ENCODE measurements at regions not wholly inside any gene's neighbourhood (a gene's known extent, or its start where the extent isn't known, plus 50 kb on each side); places are given as distances from the start of the nearest gene placed in this dataset.

DNA sequence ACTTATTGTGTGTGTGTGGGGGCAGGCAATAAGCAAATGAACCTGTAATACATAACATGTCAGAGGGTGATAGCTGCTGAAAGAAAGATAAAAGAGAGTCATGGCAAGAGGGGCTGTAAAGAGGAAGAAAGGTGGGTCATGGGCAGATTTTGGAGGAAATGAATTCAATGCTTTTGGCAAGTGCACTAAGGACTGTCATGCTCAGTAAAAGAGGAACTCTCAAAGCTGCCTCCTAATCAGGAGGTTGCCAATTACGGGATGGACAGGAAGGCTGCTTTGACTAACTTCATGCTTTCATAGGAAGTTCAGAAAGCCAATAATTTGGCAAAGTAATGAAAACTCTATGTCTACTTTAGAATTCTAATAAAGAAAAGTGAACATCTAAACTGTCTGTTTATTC lies 401.2 kb downstream of the SH2D4B start:
- H3K27me3 ChIP-seq (ENCODE audit: low read depth), result no peaks in the 10 kb centered on the region
- no peaks in the 10 kb centered on the region for H3K36me3 ChIP-seq
- DNase-seq (no peak), ATAC-seq (no peak)
- TF ChIP-seq, protein P1, sequence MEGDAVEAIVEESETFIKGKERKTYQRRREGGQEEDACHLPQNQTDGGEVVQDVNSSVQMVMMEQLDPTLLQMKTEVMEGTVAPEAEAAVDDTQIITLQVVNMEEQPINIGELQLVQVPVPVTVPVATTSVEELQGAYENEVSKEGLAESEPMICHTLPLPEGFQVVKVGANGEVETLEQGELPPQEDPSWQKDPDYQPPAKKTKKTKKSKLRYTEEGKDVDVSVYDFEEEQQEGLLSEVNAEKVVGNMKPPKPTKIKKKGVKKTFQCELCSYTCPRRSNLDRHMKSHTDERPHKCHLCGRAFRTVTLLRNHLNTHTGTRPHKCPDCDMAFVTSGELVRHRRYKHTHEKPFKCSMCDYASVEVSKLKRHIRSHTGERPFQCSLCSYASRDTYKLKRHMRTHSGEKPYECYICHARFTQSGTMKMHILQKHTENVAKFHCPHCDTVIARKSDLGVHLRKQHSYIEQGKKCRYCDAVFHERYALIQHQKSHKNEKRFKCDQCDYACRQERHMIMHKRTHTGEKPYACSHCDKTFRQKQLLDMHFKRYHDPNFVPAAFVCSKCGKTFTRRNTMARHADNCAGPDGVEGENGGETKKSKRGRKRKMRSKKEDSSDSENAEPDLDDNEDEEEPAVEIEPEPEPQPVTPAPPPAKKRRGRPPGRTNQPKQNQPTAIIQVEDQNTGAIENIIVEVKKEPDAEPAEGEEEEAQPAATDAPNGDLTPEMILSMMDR (IDR thresholded peaks at IDR 0.05), result no peak
- H3K4me3 ChIP-seq, result no peak overlapping the region
- H3K9me3 ChIP-seq, result no peaks in the 10 kb centered on the region
- H3K27ac ChIP-seq, result no peak overlapping the region
- intact Hi-C loops (cut with DNase I), result no loop called here
- H3K4me1 ChIP-seq, result no peaks in the 10 kb centered on the region

DNA sequence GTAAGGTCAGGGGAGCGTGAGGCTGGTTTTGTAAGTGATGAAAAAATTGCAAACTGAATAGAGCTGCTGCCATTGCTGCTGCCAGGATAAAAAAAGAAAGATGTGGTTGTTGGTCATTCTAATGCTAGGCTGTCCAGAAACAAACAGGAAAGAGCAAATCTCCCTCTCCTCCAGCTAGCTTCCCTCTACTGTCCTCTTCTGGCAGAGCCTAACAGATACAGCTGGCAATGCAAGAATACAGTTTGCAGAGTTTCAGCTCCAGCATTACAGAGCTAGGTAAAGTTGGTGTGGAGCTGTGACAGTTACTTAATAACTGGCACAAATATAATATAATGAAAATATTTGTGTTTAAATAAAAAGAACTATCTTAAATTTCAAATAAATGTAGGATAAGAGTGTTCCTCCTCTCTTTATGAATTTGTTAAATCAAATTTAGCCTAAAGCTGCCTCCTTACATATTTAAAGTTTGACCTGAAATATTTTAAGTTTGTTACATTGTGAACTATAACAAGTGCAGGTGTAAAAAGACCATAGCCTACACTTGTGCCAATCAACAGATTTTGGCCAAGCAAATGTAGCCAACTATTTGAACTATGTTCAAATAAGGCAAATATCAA lies 407.7 kb downstream of the SH2D4B start:
- no peaks in the 10 kb centered on the region for H3K9me3 ChIP-seq
- H3K4me1 ChIP-seq, result no peaks in the 10 kb centered on the region
- DNase-seq (no peak), ATAC-seq (no peak)
- intact Hi-C loops (cut with DNase I), result no loop called here
- TF ChIP-seq, protein P1 (IDR thresholded peaks at IDR 0.05), result peak; percentile 47
- no peak overlapping the region for H3K4me3 ChIP-seq
- H3K27ac ChIP-seq, result no peak overlapping the region
- H3K27me3 ChIP-seq (ENCODE audit: low read depth), result no peaks in the 10 kb centered on the region
- no peaks in the 10 kb centered on the region for H3K36me3 ChIP-seq

DNA sequence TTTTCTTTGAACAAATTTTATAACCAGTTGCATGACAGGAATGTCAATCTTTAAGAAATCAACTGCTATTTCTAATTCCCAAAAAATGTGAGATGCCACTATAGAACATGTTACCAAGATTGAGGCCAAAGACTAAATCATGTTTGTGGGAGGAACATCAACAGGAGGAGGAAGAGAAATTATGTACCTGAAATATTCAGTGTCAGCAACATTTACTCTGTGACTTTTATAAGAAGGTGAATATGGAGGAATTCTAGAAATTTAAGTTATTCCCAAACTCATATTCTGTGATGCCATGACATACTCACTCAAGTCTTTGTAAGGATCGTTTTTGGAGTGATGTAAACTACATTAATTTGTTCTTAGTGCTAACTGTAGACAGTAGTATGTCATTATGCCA lies 408.4 kb downstream of the SH2D4B start:
- ATAC-seq, result no peak
- H3K4me3 ChIP-seq, result no peak overlapping the region
- H3K27me3 ChIP-seq (ENCODE audit: low read depth), result no peaks in the 10 kb centered on the region
- intact Hi-C loops (cut with DNase I), result no loop called here
- H3K36me3 ChIP-seq, result no peaks in the 10 kb centered on the region
- H3K27ac ChIP-seq, result no peak overlapping the region
- H3K9me3 ChIP-seq, result no peaks in the 10 kb centered on the region
- TF ChIP-seq, protein P1 (IDR thresholded peaks at IDR 0.05), result no peak
- H3K4me1 ChIP-seq, result no peaks in the 10 kb centered on the region
- no peak for DNase-seq

DNA sequence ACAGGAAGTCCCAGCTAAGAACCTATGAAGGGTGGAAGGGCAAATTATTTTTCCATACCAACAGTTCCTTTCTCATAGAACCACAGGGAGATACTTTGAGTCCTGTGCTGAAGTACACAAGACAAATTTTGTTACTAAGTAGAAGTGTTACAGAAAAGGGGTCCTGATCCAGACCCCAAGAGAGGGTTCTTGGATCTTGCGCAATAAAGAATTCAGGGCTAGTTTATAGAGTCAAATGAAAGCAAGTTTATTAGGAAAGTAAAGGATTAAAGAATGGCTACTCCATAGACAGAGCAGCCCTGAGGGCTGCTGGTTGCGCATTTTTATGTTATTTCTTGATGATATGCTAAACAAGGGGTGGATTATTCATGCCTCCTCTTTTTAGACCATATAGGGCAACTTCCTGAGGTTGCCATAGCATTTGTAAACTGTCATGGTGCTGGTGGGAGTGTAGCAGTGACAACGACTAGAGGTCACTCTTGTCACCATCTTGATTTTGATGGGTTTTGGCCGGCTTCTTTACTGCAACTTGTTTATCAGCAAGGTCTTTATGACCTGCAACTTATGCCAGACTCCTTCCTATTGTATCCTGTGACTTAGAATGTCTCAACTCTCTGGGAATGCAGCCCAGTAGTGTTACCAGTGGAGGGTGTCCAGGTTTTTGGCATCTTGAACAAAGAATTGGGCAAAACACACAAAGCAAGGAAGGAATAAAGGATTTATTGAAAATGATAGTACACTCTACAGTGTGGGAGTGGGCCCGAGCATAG lies 409.4 kb downstream of the SH2D4B start:
- no peaks in the 10 kb centered on the region for H3K9me3 ChIP-seq
- TF ChIP-seq, protein P1 (IDR thresholded peaks at IDR 0.05), result no peak
- ATAC-seq (no peak), DNase-seq (no peak)
- H3K4me1 ChIP-seq, result no peaks in the 10 kb centered on the region
- no peak overlapping the region for H3K4me3 ChIP-seq
- no peaks in the 10 kb centered on the region for H3K36me3 ChIP-seq
- H3K27me3 ChIP-seq (ENCODE audit: low read depth), result no peaks in the 10 kb centered on the region
- intact Hi-C loops (cut with DNase I), result no loop called here
- H3K27ac ChIP-seq, result no peak overlapping the region

DNA sequence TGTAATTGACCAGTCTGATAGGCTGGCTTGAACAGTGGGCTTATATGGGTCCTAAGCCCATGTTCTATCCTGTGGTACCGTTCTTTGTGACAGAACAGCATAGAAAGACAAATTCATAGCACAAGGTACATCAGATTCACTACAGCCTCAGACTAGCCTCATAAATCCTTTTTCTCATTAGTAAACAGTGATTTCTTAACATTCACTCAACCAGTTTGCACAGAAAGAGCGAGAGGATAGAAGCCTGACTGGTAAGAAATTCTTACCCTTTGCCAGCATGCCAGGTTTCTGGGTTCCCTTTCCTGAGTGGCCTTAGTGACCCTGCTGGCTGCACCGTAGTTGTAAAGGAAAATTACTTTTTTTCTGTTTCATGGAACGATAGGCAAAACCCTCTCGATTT lies 412.1 kb downstream of the SH2D4B start:
- Histone ChIP-seq H3K9me3 (no peaks in the 10 kb centered on the region), H3K27me3 (ENCODE audit: low read depth) (no peaks in the 10 kb centered on the region), H3K4me1 (no peaks in the 10 kb centered on the region), H3K4me3 (no peak overlapping the region), H3K36me3 (no peaks in the 10 kb centered on the region), H3K27ac (no peak overlapping the region)
- ATAC-seq (no peak), DNase-seq (no peak)
- TF ChIP-seq, protein P1 (IDR thresholded peaks at IDR 0.05), result no peak
- intact Hi-C loops (cut with DNase I), result no loop called here

All from lower lobe of right lung (tissue), 2 donors.